Right renal cortex interstitium (tissue), 3 donors: ENCODE measurements at regions not wholly inside any gene's neighbourhood (a gene's known extent, or its start where the extent isn't known, plus 50 kb on each side); places are given as distances from the start of the nearest gene placed in this dataset.

Experiments used
- DNase-seq, 3 donors: peaks; one replicate each; pipeline ENCODE4 v3.0.0-alpha.2; 2013; ENCODE audit warnings: low read depth in 3 of 3, low spot score in 2 of 3

DNA sequence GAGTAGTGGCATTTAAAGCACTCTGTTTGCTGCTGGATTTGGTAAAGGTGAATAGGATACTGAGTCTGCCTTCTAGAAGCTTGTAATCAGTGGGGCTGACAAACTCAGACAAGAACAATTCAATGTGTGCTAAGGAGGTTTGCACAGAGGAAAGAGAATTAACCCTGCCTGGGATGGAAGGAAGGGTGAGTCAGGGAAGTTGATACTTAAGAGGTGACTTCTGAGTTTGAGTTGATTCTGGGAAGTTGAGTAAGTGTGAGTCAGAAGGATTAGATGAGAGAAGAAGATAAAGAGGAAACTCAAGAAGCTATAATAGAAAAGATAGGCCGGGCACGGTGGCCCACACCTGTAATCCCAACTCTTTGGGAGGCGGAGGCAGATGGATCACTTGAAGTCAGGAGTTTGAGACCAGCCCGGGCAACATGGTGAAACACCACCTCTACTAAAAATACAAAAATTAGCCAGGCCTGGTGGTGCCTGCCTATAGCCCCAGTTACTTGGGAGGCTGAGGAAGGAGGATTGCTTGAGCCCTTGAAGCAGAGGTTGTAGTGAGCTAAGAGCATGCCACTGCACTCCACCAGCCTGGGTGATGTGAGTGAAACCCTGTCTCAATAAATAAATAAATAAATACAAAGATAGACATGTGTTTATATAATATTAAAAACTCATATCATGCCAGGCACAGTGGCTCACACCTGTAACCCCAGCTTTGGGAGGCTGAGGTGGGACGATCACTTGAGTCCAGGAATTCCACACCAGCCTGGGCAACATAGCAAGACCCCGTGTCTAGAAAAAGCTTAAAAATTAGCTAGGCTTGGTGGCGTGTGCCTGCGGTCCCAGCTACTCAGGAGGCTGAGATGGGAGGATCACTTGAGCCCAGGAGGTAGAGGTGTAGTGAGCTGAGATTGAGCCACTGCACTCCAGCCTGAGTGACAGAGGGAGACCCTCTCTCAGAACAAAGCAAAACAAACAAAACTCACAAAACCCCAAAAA is 126.8 kb upstream of the CPM start:
- no peak for DNase-seq

DNA sequence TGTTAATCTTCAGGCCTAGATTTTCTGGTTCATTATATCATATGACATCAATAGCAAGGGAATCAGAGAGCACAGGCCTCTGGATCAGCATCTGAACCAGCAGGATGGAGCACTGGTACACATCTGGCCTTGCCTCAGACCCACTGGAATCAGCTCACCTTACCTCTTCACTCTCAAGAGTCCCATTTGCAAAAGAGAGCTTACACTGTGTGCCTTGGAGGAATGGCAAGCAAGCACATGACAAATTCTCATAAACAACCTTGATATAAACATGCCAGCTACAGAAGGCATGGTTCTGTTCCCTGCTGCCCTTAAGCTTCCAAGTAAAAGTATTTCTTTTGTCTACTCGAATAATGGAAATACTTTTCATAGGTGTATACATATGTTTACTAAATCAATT is 128.6 kb upstream of the CPM start:
- DNase-seq = no peak

DNA sequence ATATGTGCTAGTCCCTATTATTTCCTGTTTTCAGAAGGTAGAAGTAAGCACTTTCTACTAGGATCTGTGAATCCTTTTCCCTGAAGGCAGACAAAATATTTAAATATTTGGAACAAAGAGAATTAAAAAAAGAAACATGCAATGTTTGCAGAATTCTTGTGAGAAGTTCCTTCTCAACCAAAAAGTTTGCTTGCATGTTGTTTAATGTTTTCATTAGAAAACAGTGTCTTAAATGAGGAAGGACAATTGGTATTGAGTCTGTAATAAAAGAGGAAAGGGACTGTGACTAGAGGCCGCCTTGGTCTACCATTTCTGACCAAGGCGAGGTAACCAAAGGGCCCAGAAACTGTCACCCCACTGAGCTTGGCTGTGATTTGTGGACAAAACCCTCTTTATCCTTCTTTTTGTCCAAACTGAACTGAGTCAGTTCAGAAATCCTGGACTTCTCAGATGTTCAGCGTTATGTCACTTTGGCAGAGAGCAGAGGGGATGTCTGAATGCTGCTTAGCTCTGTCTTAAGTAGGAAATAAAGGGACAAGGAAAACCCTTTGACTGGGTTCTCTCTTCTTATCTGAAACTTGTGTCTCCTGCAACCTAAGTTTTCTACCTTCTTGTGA is 129.8 kb upstream of the CPM start:
- no peak for DNase-seq

DNA sequence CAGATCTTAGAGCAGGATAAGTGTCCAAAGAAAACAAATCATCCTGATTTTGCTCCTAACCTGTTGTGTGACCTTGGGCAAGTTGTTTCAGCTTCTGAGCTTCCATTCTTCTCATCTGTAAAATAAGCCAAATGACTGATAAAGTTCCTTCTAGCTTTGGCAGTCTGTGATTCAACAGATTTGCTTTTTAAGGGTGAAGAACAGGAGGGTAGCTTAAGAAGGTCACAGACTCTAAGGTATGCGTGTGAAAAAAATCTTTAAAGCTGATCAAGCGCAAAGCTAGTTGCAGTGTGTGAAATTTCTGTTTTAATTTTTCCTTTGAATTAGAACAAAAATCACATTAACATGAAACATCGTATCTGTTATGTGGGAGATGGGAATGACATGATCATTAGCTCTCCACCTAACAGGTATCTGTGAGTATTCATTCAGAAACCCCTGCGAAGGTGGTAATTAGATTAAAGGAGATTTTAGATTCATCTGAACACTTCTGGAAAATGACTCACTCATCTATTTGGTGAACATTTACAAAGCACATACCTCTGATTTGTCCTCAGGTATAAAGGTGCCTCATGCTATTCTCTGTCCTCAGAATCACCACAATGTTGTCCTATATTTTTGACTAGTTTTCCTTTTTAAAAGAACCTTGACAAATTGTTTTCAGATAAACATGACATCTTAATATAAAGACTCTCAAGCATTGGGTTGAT is 131.9 kb upstream of the CPM start:
- no peak for DNase-seq

DNA sequence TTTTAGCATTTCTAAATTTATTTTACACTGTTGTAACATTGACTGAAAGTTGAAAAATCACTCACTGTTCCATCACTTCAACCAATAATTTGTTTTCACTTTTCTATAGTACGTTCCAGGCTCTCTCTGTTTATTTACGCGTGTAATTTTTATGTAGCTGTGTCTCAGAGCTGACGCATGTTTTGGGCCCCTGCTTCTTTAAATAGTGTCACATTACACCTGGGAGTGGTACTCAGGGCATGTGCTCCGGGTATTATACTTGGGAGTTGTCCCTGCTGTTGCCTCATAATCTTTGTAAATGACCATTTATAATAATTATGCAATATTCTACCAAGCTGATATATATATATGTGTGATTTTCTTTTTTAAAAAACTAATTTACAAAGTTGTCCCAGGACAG is 132.8 kb upstream of the CPM start:
- DNase-seq = no peak

DNA sequence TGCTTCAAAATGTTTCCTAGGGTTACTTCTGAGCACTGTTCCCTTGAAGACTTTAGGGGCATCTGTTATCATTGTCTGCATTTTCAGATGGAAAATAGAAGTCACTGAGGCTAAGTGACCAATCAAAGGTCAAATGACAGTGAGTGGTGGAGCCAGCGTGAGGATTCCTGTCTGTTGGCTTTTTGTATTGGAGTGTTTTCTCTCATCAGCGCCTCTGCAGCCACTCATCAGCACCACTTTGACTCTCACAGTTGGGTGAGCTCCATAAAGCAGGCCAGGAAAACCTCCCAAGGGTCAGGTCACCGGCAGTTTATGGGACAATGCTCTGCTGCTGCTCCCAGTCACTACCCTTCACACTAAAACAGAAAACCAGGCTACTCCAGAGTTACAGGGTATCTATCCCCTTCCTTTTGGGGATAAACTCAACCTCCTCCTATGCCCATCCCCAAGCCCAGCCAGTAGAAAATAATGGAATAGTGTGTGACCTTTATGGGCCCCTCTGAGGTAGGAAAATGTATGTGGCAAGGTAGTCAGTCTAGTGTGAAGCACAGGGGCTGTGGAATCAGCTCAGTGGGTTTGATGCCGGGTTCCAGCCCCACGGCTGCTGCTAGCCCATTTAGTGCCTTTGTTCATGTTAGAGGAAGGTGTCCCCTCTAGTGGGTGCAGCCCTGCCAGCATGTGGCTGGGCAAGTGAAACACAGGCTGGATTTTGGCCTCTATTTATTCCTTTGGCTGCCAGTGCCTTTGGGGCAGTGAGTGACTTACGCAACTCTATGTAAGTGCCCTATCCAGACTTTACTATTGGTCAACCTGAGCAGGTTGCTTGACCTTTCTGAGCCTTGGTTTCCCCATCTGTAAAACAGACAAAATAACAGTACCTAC is 133.8 kb upstream of the CPM start:
- no peak for DNase-seq

DNA sequence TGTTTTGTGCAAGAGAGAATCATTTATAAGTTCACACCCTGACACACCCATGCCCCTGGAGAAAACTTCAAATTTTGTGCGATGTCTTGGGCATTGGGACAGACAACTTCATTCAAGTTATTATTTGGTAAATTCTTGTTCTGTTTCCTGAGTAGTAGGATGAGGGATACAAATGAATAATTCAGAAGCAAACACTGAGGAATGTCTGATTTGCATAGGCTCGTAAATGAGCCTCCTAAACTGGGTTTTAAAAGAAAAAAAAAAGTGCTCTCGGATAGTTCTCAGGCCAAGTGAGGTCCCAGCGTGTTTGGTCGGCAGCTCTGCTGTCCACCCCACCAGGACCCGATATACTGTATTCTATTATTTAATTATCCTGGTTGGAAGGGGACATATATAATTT is 134.7 kb upstream of the CPM start:
- no peak for DNase-seq

DNA sequence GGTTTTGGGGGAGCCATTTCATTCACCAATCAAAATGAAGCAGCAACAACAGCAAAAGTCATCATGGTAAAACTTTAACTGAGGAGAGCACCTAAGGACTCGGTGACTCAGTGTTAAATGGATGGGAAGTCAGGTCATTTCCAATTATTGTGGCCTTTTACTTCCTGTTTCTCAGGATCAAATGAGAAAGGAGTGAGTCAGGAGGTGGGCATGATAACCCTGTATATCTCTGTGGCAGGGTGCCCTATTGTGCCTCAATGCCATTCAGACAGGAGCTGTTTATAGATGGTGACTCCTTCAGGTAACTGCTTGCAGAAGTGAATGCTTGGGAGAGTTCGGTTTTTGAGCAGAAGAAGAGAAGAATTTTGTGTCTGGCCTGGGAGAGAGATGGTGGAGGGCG is 135.5 kb upstream of the CPM start:
- no peak for DNase-seq

DNA sequence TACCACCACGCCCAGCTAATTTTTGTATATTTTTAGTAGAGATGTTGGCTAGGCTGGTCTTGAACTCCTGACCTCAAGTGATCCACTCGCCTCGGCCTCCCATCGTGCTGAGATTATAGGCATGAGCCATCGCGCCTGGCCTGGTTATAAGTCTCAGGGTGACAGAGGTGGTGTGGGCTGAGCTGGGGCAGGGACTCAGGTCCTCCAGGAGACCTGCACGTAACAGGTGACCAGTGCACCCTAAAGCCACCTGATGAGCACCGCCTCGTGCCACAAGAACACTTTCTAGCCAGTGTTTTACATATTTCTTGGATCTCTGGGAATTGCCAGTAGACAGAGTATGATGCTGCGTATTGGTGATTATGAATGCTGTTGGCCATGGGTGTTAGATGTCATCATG is 136.5 kb upstream of the CPM start:
- no peak for DNase-seq

DNA sequence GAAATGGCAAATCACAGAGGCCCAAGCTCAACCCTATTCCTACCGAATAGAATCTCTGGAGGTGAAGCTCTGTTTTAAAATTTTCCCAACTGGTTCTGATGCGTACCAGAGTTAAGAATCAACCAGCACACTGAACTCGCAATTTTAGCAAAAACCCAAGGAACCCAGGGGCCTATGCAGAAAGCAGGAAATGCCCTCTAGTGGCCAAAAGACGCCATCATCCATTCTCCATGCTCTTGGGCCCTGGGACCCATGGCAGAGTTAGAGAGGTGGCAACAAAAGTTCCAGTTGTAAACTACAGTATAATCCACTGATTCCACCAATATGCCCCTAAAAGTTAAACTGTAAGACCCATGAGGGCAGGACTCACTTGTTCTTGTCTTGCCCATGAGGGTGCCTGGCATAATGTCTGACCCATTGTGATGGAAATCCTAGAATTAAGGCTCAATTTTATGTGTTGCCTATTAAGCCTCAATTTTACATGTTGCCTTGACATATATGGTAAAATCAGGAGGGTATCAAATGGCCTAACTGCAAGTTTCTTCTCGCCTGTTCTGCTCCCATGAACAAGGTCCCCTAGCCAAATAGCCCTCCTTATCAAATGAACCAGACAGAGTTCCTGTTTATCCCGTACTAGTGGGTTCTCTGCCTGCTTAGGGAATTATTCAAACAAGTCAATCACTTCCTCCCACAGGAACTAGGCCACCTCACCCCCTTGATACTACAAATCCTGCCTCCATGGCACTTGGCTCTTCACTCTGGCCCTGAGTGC is 137.5 kb upstream of the CPM start:
- peak in 1 of 3 donors; percentile 56 for DNase-seq

DNA sequence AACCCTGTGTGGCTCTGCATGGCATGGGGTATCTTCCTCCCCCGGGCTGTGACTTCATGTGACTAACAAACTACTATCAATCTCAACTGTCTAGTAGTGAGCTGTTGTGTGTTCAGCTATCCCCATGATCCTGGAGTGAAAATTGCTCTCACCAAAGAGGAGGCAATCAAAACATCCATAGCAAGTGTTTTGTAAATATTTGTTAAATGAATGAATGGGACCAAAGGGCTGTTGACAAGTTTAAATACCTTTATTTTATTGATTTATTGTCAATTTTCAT is 138.1 kb upstream of the CPM start:
- DNase-seq = no peak

DNA sequence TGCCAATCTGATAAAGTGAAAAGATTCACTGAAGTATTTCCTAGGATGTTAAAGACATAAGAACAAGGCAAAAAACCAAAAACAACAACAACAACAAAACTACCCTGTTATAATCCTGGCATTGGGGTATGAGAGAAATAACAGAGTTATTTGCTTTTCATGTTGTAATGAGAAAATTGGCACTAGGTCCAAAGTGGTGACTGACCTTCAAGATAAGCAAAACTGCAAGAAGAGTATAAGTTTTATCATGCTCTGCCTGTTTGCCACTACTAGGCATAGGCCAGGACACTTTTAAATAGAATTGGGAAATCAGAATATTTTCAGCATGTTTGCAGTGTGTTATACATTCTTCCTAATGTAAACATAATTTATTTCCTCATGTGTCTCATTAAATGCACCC is 140.1 kb upstream of the CPM start:
- DNase-seq = no peak

DNA sequence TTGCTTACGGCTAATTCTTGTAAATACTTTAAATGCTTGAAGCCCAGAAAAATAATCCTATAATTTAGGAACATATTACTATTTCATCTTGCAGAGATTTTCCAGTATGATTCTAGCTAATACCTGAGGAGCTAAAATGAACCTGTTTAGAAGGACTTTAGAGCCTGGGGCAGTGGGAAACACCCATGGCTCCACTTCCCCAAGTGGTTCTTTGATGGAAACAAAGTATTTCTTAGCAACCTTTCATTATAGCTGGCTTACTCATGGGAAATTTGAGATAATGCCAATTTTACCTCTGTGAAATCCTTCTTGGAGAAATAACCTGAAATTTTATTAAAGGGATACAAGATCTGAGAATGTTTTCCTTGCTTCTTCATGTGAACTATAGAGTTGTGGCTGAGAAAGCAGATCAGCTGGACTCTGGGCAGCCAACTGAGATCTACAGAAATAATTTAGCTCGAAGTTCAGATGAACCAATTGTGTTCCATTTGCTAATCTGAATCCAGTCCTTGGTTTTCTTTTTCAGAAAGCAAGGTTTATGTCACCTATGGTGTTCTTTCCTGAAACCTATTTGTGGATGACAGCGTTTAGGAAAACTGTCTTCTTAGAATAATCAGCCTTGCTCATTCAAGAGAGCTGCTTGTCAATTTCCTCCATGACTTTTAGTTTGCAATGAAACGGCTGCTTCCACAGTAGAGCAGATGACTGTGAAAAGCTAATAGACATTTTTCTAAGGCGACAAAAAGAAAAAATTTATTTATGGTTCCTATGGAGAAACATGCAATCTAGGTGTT is 141.8 kb upstream of the CPM start:
- DNase-seq = no peak

DNA sequence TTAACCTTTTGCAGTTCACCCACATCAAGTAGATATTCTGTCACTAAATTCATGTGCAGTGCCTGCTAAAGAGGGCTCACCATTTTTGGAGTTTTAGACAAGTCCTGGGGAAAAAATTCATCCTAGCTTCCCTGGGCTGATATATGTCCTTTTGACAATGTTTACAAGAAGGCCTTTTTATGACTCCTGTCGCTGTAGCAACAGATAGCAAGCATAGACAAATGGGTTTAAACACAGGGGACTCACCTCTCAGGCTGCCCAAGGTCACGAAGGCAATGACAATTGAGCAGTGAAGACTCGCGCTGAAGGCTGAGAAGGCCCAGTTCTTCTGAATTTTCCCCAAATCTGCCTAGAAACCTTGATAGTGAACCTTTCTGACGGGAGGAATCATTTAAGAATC is 150.7 kb upstream of the CPM start:
- DNase-seq = no peak

DNA sequence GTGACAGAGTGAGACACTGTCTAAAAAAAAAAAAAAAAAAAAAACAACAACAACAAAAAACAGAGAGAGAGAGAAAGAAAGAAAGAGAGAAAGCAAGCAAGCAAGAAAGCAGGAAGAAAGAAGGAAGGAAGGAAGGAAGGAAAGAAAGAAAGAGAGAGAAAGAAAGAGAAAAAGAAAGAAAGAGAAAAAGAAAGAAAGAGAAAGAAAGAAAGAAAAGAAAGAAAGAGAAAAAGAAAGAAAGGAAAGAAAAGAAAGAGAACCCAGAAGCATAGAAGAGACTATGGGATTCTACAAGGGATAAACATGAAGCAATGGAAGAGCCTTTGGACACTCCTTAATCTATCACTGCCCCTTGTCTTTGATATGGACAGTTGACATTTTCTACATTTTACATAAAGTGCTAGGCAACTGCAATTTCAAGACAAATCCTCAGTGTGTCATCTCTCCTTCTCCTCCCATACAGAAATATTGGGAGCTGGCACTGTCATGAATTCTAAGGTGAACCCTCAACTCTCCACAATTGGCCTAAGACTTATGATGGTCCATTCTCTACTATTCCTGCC is 151.9 kb upstream of the CPM start:
- no peak for DNase-seq

DNA sequence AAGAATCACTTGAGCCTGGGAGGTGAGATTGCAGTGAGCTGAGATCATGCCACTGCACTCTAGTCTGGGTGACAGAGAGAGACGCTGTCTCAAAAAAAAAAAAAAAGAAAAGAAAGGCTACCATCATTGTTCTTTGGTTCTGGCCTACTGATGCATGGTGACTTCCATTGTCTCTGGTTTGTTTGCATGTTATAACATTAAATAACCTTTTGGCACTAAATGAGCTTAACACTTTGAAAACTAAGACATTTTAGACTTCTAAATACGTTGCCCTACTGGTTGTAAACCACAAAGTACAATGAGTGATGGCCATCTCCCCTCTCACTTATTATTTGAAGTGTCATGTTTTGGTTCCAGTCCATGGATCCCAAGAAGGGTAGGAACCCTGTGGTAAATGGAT is 152.9 kb upstream of the CPM start:
- DNase-seq = no peak

DNA sequence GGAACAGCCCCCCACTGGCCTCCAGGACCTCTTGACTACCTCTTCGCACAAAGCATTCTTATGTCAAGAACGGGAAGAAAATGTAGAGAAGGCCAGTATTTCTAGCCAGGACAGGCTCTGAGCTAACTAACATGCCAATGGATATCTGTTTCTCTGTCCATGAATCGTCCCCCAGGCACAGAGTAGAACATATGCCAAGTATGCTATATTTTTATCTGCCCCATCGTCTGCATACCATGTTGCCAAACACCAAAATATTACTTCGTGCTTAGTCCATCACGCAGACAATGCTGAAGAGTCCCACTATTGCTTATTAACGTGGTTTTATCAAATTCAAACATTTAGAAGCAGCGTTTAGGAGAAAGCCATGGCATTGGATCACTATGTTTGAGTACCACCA is 151.4 kb upstream of the CPSF6 start:
- DNase-seq = no peak

DNA sequence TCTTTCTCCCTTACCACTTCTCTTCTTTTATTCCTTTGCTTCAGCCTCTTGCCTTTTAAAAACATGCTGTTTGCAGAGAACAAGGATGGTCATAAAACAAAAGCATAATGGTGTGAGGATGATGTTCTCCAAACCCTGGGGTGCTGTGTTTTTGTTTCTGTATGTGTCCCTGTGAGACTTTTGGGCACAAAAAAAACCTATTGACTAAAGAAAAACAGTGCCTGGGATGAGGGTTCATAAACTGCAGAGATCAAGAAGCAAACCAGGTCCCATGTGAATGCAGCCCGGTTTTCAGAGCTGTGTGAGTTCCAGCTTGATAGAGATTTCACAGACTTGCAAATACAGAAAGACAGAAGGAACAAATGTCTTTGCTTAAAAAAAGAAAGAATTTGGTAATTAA is 148.6 kb upstream of the CPSF6 start:
- no peak for DNase-seq

DNA sequence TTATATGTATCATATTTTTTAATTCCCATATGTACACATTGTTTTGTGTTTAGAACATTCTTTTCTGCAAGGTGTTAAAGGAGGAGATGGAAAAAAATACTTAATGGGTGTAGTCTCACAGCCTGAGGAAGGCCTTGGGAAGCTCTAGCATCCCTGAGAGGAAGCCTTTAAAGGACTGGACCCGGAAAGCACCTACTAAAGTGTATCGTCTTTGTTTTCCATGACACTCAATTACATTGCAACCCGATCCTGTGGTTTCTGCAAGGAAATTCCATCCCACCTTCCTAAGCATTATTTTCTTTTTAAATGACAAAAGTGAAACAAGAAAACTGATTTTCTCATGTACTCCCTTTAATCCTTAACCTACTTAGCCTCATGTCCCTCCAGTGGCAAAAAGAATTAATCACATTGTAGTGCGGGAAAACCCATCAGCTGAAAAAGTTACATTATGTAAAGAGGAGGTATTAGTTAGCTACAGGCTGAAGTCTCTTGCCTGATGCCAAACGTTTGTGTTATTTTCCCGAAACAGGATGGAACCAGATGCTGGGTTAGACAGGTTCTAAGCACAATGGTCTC is 147.8 kb upstream of the CPSF6 start:
- DNase-seq = no peak
